ENCODE measurements at regions not wholly inside any gene's neighbourhood (a gene's known extent, or its start where the extent isn't known, plus 50 kb on each side); places are given as distances from the start of the nearest gene placed in this dataset.

DNA sequence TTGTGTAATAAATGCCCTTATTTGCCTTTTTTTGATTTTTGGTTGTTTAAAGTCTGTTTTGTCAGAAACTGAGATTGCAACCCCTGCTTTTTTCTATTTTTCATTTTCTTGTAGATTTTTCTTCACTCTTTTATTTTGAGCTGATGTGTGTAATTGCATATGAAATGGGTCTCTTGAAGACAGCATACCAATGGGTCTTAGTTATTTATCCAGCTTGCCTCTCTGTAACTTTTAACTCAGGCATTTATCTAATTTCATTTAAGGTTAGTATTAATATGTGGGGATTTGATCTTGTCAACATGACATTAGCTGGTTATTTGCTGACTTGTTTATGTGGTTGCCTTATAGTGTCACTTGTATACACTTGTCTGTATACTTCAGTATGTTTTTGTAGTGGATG is 378.0 kb downstream of the CPXCR1 start:
- DNase-seq (ENCODE audit: low spot score): no peak
- no peak for TF ChIP-seq CTCF (IDR thresholded peaks at IDR 0.05; ENCODE audit: borderline replicate concordance, control extremely low read depth, extremely low read depth, insufficient read depth, missing control alignments)
- in situ Hi-C loops (cut with MboI; ENCODE audit: low sequenced_read_pairs, unreplicated experiment): no loop called here

Measured in GM13976 (cell line).